ENCODE measurements at regions not wholly inside any gene's neighbourhood (a gene's known extent, or its start where the extent isn't known, plus 50 kb on each side); places are given as distances from the start of the nearest gene placed in this dataset.
A peak's percentile ranks its signal among the peaks of the same experiment; 100 is the strongest.

DNA sequence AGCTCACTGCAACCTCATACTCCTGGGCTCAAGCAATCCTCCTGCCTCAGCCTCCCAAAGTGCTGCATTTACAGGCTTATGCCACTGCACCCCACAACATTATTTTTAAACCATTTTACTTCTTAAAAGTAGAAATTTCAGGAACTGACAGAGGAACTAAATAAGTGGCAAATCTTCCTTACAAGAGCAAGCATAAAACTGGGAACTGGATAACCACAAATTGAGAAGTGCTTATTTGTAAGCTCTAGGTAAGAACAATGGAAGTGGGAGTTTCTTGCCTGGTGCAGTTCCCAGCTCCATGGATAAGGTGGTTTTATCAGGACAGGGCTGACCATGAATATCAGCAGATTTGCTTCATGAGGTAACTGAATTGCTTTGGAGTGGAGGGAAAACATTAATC lies 655.2 kb downstream of the DIPK2A start:
- DNase-seq (ENCODE audit: low spot score) = no peak

- DNase-seq (ENCODE audit: low spot score) = no peak
These were observed 657.8 kb downstream of the DIPK2A start for GRCh38 chr3:144629381-144629780.

DNA sequence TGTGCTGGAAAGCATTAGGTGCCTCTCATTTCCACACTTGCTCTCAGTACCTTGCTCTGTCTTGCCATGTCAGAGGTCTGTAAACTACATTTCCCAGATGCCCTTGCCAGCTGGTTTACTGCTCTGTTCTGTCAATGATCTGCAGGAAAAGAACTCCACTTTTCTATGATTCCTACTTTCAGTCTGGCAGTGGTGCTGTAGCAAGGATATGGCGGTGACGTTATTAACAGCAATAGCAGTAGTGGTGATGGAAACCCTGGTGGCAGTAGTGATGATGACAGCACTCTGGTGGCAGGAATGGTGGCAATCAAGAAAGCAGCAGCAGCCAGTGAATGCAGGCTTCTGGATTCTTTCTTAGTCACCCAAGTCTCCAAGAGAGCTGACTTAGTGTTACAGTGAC lies 665.2 kb downstream of the DIPK2A start:
- peak; percentile 25 for DNase-seq (ENCODE audit: low spot score)

DNA sequence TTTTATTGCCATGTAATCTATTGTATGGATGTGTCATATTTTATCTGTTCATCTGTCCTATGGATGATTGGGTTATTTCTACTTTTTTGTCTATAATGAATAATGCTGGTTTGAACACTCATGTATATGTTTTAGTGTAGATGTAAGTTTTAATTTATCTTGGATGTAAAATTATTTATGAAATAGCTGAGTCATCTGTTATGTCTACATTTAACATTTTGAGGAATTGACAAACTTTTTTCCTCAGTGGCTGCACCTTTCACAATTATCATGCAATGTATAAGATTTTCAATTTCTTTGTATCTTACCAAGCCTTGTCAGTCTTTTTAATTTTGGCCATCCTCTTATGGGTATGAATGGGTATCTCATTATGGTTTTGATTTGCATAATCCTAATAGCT lies 666.4 kb downstream of the DIPK2A start:
- no peak for DNase-seq (ENCODE audit: low spot score)

DNA sequence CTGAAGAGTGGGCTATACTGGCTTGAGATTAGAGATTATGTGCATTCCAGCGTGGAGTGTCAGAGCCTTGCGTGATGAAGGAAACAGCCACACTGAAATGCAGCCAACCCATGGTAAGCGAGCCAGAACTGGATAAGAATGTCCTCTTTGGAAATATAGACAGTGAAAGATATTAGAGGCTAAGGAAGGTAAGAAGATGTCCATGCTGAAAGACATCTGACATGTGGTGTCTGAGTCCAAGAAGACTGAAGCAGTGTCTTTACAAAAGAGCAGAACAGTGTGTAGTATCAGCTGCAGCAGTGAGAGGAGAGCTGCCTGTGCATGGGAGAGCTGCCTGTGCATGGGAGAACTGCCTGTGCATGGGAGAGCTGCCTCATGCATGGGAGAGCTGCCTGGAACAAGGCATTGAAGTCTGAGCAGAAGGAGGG lies 672.2 kb downstream of the DIPK2A start:
- no peak for DNase-seq (ENCODE audit: low spot score)

GRCh38 chr3:144645300-144645699 lies 673.7 kb downstream of the DIPK2A start:
- no peak for DNase-seq (ENCODE audit: low spot score)

- no peak for DNase-seq (ENCODE audit: low spot score)
These were observed 678.8 kb downstream of the DIPK2A start for GRCh38 chr3:144650380-144650779.

GRCh38 chr3:144652573-144652972 lies 681.0 kb downstream of the DIPK2A start:
- DNase-seq (ENCODE audit: low spot score) = no peak

DNA sequence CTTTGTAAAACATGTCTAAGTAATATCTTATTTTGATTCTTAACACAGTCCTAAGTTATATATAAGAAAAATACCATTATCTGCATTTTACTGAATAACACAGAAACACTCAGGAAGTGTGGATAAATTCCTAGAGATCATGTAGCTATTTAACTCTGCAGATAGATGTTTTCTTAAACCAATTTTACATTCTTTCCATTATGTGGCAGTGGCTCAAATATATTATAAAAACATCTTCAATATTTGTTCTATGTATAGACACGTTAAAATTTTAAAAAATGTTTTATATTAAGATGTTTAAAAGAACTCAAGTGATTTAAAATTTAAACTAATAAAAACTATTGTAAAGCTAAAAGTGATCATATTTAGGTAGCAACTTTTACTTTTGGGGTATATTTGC lies 683.8 kb downstream of the DIPK2A start:
- no peak for DNase-seq (ENCODE audit: low spot score)

DNA sequence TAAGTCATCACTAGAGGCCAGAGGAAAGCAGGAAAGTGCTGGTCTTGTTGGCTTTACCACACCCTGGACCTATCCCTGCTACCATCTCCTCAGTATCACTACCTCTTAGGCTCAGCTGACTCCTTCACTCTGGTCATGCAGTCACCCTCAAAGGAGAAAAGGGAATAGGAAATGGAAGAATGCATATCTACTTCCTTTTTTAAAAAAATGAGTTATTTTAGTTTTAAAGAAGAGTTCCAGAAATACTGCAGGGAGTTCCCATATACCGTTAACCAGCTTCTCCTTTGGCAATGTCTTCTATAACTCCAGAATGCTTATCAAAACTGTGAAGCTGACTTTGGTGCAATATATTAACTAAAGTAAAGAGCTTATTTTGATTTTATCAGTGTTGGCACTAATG lies 688.6 kb downstream of the DIPK2A start:
- no peak for DNase-seq (ENCODE audit: low spot score)

DNA sequence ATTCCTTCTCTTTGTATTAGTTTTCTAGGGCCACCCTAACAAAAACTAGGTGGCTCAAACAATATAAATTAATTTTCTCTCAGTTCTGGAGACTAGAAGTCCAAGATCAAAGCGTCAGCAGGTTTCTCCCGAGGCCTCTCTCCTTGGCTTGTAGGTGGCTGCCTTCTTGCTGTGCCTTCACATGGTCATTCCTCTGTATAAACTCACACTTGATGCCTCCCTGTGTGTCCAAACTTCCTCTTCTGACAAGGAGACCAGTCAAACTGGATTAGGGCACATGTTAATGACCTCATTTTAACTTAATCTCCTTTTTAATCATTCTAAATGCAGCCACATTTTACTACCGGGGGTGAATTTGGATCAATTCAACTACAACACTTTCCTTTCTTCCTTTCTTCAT lies 691.1 kb downstream of the DIPK2A start:
- no peak for DNase-seq (ENCODE audit: low spot score)

DNA sequence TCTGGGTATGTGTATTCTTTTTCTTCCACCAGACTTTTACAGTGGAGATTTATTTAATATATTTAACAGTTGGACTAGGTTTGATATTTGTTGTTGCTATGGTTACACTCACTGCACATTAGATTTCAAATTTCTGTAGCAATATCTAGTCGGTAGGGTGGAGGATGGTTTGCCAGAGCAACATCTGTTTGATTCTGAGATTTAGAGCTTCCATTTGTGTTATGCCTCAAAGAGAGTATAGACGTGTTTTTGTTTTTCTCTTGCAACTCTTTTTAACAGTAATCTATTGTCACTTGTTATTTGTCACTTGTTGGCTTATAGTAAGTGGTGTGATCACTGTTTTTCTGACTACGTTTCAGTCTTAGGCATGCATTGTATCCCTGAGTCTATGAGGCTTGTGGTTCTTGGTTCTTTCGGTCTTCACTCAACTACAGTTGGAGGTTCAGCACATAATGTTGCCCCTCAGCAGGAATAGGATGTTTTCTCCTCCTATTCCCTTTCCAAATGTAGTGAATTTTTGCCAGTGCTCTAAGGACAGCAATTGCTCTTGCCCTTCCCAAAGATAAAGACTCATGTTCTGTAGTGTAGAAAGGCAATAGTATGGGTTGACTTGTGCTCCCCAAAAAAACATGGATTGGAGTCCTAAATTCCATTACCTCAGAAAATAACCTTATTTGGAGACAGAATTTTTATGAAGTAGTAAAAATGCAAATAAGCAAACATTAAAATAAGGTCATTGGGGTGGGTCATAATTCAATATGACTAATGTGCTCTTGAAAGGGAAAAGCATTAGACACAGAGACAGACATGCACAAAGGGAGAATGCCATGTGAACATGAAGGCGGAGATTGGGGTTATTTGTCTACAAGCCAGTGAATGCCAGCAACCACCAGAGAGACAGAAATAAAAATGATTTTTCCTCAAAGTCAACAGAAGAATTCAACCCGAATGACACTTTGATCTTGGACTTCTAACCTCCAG lies 692.1 kb downstream of the DIPK2A start:
- DNase-seq (ENCODE audit: low spot score) = no peak

DNA sequence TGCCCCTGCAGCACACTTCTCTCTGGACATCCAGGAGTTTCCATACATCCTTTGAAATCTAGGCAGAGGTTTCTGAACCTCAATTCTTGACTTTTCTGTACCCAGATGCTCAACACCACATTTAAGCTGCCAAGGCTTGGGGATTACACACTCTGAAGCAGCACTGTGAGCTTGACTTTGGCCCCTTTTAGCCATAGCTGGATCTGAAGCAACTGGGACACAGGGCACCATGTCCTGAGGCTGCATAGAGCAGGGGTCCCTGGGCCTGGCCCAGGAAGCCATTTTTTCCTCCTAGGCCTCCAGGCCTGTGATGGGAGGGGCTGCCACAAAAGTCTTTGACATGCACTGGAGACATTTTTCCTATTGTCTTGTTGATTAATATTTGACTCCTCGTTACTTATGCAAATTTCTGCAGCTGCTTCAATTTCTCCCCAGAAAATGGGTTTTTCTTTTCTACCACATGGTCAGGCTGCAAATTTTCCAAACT lies 694.0 kb downstream of the DIPK2A start:
- DNase-seq (ENCODE audit: low spot score) = no peak

DNA sequence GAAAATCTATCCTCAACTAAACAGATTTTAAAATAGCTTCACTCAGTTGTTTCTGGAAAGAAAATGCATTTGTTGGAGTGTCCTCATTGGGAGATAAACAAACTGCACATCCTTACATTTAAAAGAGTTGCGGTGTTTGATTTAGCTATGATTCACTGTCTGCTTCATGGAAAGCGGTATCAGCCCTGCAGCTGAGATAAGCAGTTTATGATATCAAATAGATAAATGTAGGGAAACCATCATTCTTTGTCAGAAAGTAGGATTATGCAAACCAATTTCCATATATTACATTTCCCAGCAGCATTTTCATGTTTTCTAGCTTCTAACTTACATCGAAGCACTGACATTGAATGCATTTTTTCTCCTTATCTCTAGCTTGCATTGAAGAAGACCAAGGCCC lies 698.9 kb downstream of the DIPK2A start:
- no peak for DNase-seq (ENCODE audit: low spot score)

- no peak for DNase-seq (ENCODE audit: low spot score)
These were observed 705.5 kb downstream of the DIPK2A start for GRCh38 chr3:144677103-144677502.

- no peak for DNase-seq (ENCODE audit: low spot score)
These were observed 711.4 kb downstream of the DIPK2A start for GRCh38 chr3:144683065-144683464.

DNA sequence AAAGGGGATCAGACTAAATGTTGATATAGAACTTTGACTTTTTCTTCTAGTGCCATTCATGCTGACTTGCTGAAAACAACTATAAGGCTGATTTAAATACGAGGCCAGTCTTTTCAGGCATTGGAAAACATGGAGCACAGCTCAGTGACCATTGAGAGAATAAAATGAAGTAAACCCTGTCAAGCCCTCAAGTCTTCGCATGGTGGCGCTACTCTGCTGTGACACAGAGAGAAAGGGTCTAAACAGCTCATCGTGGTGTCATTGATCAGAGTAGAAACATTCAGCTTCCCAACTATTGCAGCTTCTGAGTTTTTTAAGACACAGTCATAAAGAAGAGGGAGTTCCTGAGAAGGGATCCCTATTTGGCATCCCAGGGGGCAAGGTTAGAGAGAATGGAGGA lies 716.2 kb downstream of the DIPK2A start:
- DNase-seq (ENCODE audit: low spot score) = peak; percentile 38

GRCh38 chr3:144692488-144692887 lies 720.9 kb downstream of the DIPK2A start:
- no peak for DNase-seq (ENCODE audit: low spot score)

DNA sequence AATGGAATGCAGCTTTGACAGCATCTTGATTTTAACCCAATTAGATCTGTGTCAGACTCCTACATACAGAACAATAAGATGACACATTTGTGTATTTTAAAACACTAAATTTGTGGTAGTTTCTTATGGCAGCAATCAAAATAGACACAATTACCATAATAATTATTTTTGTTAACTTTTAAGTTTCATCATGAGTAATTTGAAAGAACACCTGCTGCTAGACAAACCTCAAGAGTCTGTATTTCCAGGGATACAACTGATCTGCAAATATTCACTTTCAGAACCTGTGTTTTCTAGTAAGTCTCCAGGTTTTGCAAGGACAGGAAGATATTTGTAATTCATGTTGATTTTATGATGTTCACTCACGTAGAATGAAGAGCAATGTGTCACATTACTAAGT lies 736.8 kb downstream of the DIPK2A start:
- DNase-seq (ENCODE audit: low spot score) = no peak

DNA sequence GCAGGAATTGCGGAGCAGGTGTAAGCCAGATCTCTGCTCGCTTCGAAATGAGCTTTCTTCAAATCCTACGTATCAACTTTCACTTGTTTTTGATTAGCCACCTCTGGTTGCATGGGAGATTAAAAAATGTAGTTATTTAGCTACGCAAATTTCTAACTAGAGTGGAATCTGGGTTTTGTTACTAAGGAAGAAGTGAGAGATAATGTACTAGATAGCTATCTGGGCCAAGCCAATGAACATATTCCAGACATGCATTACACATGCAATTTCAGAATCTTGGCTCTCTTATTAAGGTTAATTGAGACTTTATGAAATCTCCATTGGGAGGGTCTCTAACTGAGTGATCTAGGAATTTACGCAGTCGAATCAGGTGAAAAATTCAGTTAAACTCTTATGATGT lies 765.7 kb downstream of the DIPK2A start:
- no peak for DNase-seq (ENCODE audit: low spot score)

DNA sequence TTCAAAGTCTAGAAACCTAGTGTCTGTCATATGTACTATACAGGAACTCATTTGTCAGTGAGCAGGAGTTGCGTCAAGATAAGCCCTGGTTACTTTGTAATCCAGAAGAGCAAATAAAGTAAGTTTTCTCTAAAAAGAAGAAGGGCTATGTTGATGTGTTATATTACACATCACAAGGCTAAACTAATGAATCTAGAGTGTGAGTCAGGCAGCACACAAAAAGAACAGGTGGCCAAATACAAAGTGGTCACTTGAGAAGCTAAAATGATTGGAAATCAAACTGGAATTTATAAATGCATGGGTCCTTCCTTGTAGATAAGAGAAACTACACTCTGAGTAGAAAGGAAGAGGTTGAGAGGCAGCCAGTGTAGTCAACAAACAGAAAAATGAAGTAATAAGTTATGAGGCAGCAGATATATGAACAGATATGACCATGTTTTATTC lies 771.6 kb downstream of the DIPK2A start:
- DNase-seq (ENCODE audit: low spot score) = no peak

DNA sequence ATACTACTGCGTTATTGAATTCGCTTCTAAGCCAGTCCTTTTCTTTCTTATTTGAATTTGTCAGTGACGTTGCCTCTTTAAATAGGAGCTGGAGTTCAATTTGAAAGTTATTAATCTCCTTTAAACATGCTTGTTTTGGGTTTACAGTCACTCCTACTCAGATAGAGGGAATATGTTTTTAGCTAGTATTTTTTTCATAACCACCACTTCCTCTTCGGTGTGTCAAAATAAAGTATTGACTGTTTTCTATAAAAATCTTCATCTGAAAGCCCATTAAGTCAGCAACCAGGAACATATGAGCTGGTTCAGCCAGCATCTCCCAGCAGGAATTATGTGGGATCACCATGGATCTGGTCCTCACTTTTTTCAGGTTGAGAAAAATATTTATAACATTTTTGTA lies 772.9 kb downstream of the DIPK2A start:
- no peak for DNase-seq (ENCODE audit: low spot score)

- no peak for DNase-seq (ENCODE audit: low spot score)
These were observed 775.0 kb downstream of the DIPK2A start for GRCh38 chr3:144746631-144747030.

Data from NAMALWA (cell line).